B cell (primary cell): ENCODE measurements at regions not wholly inside any gene's neighbourhood (a gene's known extent, or its start where the extent isn't known, plus 50 kb on each side); places are given as distances from the start of the nearest gene placed in this dataset.
"Not testable (repeated sequence)": the region's sequence is repeated elsewhere in the genome, so short reads cannot be mapped to it uniquely, and the experiment has no call there.

Source experiments
- ATAC-seq: fragments of 200-7000 bp; cut with Tn5 transposase; one replicate; pipeline ENCODE4 v1.10.0; 2021; ENCODE audit warnings: low read depth, mild to moderate bottlenecking, moderate number of reproducible peaks, moderate library complexity
- CTCF ChIA-PET: fragments of 350-600 bp; sonication (Branson Sonifier 250); formaldehyde crosslinking; loops from one replicate; lab custom pipeline; 2021; ENCODE audit warnings: antibody characterized with exemption, inconsistent platforms; lab: Charles Lee
- POLR2A ChIA-PET: fragments of 350-600 bp; sonication (Branson Sonifier 250); formaldehyde crosslinking; loops from one replicate; lab custom pipeline; 2021; ENCODE audit warnings: antibody characterized with exemption; lab: Charles Lee
- DNase-seq: peaks from one replicate; pipeline ENCODE4 v3.0.0; 2013
- H2AFZ ChIP-seq: 2 replicates; pipeline ENCODE4 v1.6.1; 2012; ENCODE audit warnings: mild to moderate bottlenecking, low read depth, low read length; ENCODE audit not compliant: insufficient read depth, poor library complexity, severe bottlenecking
- H3K27ac ChIP-seq, 2 donors: 1 replicate in 1 of 2; 2 replicates in 1 of 2; pipeline ENCODE4 v1.5.1; 2012 to 2013; ENCODE audit warnings: low read length in 2 of 2, mild to moderate bottlenecking in 2 of 2, moderate library complexity in 1 of 2
- H3K27me3 ChIP-seq, 4 experiments: fragments of 200-600 bp in 1 of 4; sonication (generic) in 1 of 4; replicated peaks in 1 of 4; 1 replicate in 2 of 4; 2 replicates in 2 of 4; pipeline versions ENCODE4 v1.6.1 to v1.7.0; 2013 to 2016; ENCODE audit warnings: low read length in 3 of 4, mild to moderate bottlenecking in 2 of 4, mixed read lengths in 1 of 4, moderate library complexity in 1 of 4; ENCODE audit not compliant: insufficient read depth in 4 of 4, control insufficient read depth in 3 of 4; ENCODE audit errors: control extremely low read depth in 1 of 4
- H3K36me3 ChIP-seq, 2 experiments: replicated peaks in 1 of 2; 1 replicate in 1 of 2; 2 replicates in 1 of 2; pipeline versions ENCODE4 v1.6.1 to v1.7.1; 2013; ENCODE audit warnings: low read length in 1 of 2; ENCODE audit not compliant: insufficient read depth in 2 of 2, control insufficient read depth in 1 of 2; ENCODE audit errors: control extremely low read depth in 1 of 2, extremely low read depth in 1 of 2
- H3K4me1 ChIP-seq, 2 donors: fragments of 200-600 bp in 1 of 2; sonication (generic) in 1 of 2; 1 replicate in 1 of 2; 2 replicates in 1 of 2; pipeline versions ENCODE4 v1.5.1 to v1.6.1; 2013 to 2017; ENCODE audit warnings: low read length in 2 of 2; ENCODE audit not compliant: control insufficient read depth in 2 of 2, insufficient read depth in 2 of 2
- H3K4me2 ChIP-seq: replicated peaks from 2 replicates; pipeline ENCODE3; 2012; ENCODE audit warnings: mild to moderate bottlenecking, low read depth, low read length; ENCODE audit not compliant: poor library complexity, severe bottlenecking
- H3K4me3 ChIP-seq, 5 experiments: fragments of 200-600 bp in 1 of 5; sonication (generic) in 1 of 5; 1 replicate in 3 of 5; 2 replicates in 2 of 5; pipeline versions ENCODE4 v1.5.1 to v1.7.0; 2011 to 2016; ENCODE audit warnings: low read length in 4 of 5, mild to moderate bottlenecking in 4 of 5, low read depth in 2 of 5, control low read depth in 1 of 5, moderate library complexity in 1 of 5; ENCODE audit not compliant: insufficient read depth in 1 of 5; ENCODE audit errors: control extremely low read depth in 1 of 5, extremely low read depth in 1 of 5
- H3K79me2 ChIP-seq: fragments of 200-600 bp; sonication (generic); one replicate; pipeline ENCODE4 v1.6.0; 2016; ENCODE audit warnings: low read length; ENCODE audit not compliant: control insufficient read depth, insufficient read depth
- H3K9ac ChIP-seq: fragments of 200-600 bp; sonication (generic); 2 replicates; pipeline ENCODE4 v1.6.1; 2017; ENCODE audit warnings: mild to moderate bottlenecking, low read length, moderate library complexity
- H3K9me3 ChIP-seq, 3 donors: one replicate each; pipeline versions ENCODE4 v1.6.1 to v1.7.1; 2013; ENCODE audit warnings: low read length in 2 of 3; ENCODE audit not compliant: control insufficient read depth in 2 of 3, insufficient read depth in 1 of 3; ENCODE audit errors: control extremely low read depth in 1 of 3
- H4K20me1 ChIP-seq: 2 replicates; pipeline ENCODE4 v1.6.0; 2012; ENCODE audit warnings: mild to moderate bottlenecking, low read length; ENCODE audit not compliant: insufficient read depth, control insufficient read depth, poor library complexity, severe bottlenecking
- H3K27ac Mint-ChIP-seq: one replicate; pipeline ENCODE4 v1.8.0; 2021; ENCODE audit warnings: mixed read lengths
- H3K27me3 Mint-ChIP-seq: one replicate; pipeline ENCODE4 v1.8.0; 2021; ENCODE audit warnings: mixed read lengths
- H3K4me1 Mint-ChIP-seq: one replicate; pipeline ENCODE4 v1.8.0; 2021; ENCODE audit warnings: mixed read lengths
- H3K4me3 Mint-ChIP-seq: one replicate; pipeline ENCODE4 v1.8.0; 2021; ENCODE audit warnings: mixed read lengths
- H3K9me3 Mint-ChIP-seq: one replicate; pipeline ENCODE4 v1.8.0; 2022; ENCODE audit warnings: mixed read lengths; ENCODE audit not compliant: insufficient read depth
- EZH2 ChIP-seq: IDR thresholded peaks from 2 replicates; pipeline ENCODE4 v1.6.1; 2012; ENCODE audit warnings: borderline replicate concordance, low read depth, mild to moderate bottlenecking, moderate library complexity, low read length; ENCODE audit not compliant: insufficient read depth, poor library complexity, severe bottlenecking
- WGBS: methylation state at CpG from one replicate; pipeline ENCODE4 v1.1.5; 2013; ENCODE audit warnings: missing lambda C conversion rate; ENCODE audit not compliant: insufficient coverage; 5-methylcytosine and 5-hydroxymethylcytosine counted together
- intact Hi-C: fragments of 100-400 bp; cut with micrococcal nuclease; formaldehyde crosslinking; loops from one replicate; pipeline ENCODE4 v1.10.0; 2022
- TF ChIP-seq, protein P1 (sequence below): fragments of 200-600 bp; IDR thresholded peaks from one replicate; pipeline ENCODE4 v1.8.0; 2022; ENCODE audit warnings: antibody characterized with exemption, mild to moderate bottlenecking

GRCh38 chr15:75116143-75116542 is 85.5 kb upstream of the C15orf39 start:
- ATAC-seq, H3K4me2 ChIP-seq, H4K20me1 ChIP-seq, H3K9me3 Mint-ChIP-seq, H3K79me2 ChIP-seq, intact Hi-C loops, H3K4me3 ChIP-seq, H3K9ac ChIP-seq, H3K27ac Mint-ChIP-seq, H2AFZ ChIP-seq, H3K27me3 ChIP-seq, H3K27me3 Mint-ChIP-seq, H3K36me3 ChIP-seq, H3K27ac ChIP-seq, H3K4me3 Mint-ChIP-seq, DNase-seq: not testable (repeated sequence)
- H3K4me1 Mint-ChIP-seq = peaks cover 25% of the 10 kb centered on the region
- Histone ChIP-seq H3K4me1 (peaks cover 12 to 17% of the 10 kb centered on the region in 2 donors), H3K9me3 (peaks cover 0 to 35% (median 19%) of the 10 kb centered on the region in 3 donors)
- over 99% methylated on average over 26 of the region's 31 CpGs for WGBS
- ChIA-PET POLR2A (interaction anchor here (0.6 kb wide), 1 partner anchor 883 kb away, joined by 5 read pairs; no protein-coding TSS in a partner anchor), CTCF (interaction anchor here (0.6 to 2.2 kb wide), 2 partner anchors 73 to 326 kb away, joined by 3 to 6 read pairs; no protein-coding TSS in a partner anchor)

GRCh38 chr15:75117993-75118392 is 83.7 kb upstream of the C15orf39 start:
- no peak for ATAC-seq

GRCh38 chr15:75119312-75119711 is 82.4 kb upstream of the C15orf39 start:
- H2AFZ ChIP-seq, intact Hi-C loops, H3K4me3 ChIP-seq, H3K27ac ChIP-seq, H3K4me2 ChIP-seq, ATAC-seq, H3K27me3 Mint-ChIP-seq, H3K9me3 Mint-ChIP-seq, H3K79me2 ChIP-seq, POLR2A ChIA-PET, H3K4me1 ChIP-seq, H4K20me1 ChIP-seq, H3K4me3 Mint-ChIP-seq, H3K9ac ChIP-seq, H3K27me3 ChIP-seq, DNase-seq, H3K36me3 ChIP-seq, H3K27ac Mint-ChIP-seq: not testable (repeated sequence)
- H3K9me3 ChIP-seq = peaks cover 0 to 17% (median 5%) of the 10 kb centered on the region in 3 donors
- CTCF ChIA-PET = interaction anchor here (1.3 kb wide), 1 partner anchor 76 kb away, joined by 3 read pairs; no protein-coding TSS in a partner anchor
- H3K4me1 Mint-ChIP-seq = peaks cover 15% of the 10 kb centered on the region
- WGBS = no CpG with 5 or more reads among the region's 4 CpGs

More at GRCh38 chr15:75117993-75118392, 83.7 kb upstream of the C15orf39 start:
- no peak overlapping the region for H3K9ac ChIP-seq
- no peak for DNase-seq
- TF ChIP-seq, protein P1, sequence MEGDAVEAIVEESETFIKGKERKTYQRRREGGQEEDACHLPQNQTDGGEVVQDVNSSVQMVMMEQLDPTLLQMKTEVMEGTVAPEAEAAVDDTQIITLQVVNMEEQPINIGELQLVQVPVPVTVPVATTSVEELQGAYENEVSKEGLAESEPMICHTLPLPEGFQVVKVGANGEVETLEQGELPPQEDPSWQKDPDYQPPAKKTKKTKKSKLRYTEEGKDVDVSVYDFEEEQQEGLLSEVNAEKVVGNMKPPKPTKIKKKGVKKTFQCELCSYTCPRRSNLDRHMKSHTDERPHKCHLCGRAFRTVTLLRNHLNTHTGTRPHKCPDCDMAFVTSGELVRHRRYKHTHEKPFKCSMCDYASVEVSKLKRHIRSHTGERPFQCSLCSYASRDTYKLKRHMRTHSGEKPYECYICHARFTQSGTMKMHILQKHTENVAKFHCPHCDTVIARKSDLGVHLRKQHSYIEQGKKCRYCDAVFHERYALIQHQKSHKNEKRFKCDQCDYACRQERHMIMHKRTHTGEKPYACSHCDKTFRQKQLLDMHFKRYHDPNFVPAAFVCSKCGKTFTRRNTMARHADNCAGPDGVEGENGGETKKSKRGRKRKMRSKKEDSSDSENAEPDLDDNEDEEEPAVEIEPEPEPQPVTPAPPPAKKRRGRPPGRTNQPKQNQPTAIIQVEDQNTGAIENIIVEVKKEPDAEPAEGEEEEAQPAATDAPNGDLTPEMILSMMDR = no peak
- TF ChIP-seq EZH2 = no peak
- no peak overlapping the region for H3K4me2 ChIP-seq
- peaks cover 5 to 10% of the 10 kb centered on the region in 2 donors for H3K4me1 ChIP-seq
- H3K79me2 ChIP-seq = no peaks in the 10 kb centered on the region
- no peak overlapping the region for H2AFZ ChIP-seq
- H4K20me1 ChIP-seq = no peaks in the 10 kb centered on the region
- H3K4me3 ChIP-seq = no peak overlapping the region
- H3K36me3 ChIP-seq = no peaks in the 10 kb centered on the region
- Mint-ChIP-seq H3K27me3 (no peaks in the 10 kb centered on the region), H3K27ac (no peak overlapping the region), H3K4me1 (peaks cover 15% of the 10 kb centered on the region), H3K4me3 (no peak overlapping the region), H3K9me3 (peaks cover 4% of the 10 kb centered on the region)
- ChIA-PET POLR2A (no interaction called here), CTCF (no interaction called here)
- H3K27me3 ChIP-seq = no peaks in the 10 kb centered on the region
- no CpG with 5 or more reads among the region's 1 CpG for WGBS
- intact Hi-C loops = no loop called here
- H3K9me3 ChIP-seq = peaks cover 0 to 30% (median 19%) of the 10 kb centered on the region in 3 donors
- no peak overlapping the region for H3K27ac ChIP-seq
